Colonic mucosa (tissue), 4 donors: ENCODE measurements at regions not wholly inside any gene's neighbourhood (a gene's known extent, or its start where the extent isn't known, plus 50 kb on each side); places are given as distances from the start of the nearest gene placed in this dataset.

ENCODE experiments used
- DNase-seq: peaks from one replicate; pipeline ENCODE4 v3.0.0-alpha.2; 2020
- H3K27ac ChIP-seq: fragments of 200-600 bp; one replicate; pipeline ENCODE4 v1.8.0; 2021
- H3K27me3 ChIP-seq: fragments of 200-600 bp; one replicate; pipeline ENCODE4 v1.8.0; 2021
- H3K36me3 ChIP-seq: fragments of 200-600 bp; one replicate; pipeline ENCODE4 v1.8.0; 2021
- H3K4me1 ChIP-seq: fragments of 200-600 bp; one replicate; pipeline ENCODE4 v1.8.0; 2021; ENCODE audit warnings: mild to moderate bottlenecking
- H3K4me3 ChIP-seq: fragments of 200-600 bp; one replicate; pipeline ENCODE4 v1.8.0; 2021
- H3K9ac ChIP-seq, 2 donors: one replicate each; pipeline ENCODE4 v1.7.0; 2013; ENCODE audit warnings: control low read depth in 2 of 2, low read depth in 2 of 2, low read length in 2 of 2
- H3K9me3 ChIP-seq: fragments of 200-600 bp; one replicate; pipeline ENCODE4 v1.8.0; 2021
- intact Hi-C: fragments of 100-400 bp; cut with DNase I; formaldehyde crosslinking; loops from one replicate; pipeline ENCODE4 v1.14.1; 2022
- TF ChIP-seq, protein P1 (sequence below): fragments of 200-600 bp; IDR thresholded peaks from one replicate; pipeline ENCODE4 v1.8.0; 2022; ENCODE audit warnings: antibody characterized with exemption, mild to moderate bottlenecking
- donor health status: healthy.
- donor health status: DM: no; HTN: no; CAD: no.
- donor health status: DM: no; HTN: no; CAD: no.

- Histone ChIP-seq H3K27me3 (no peaks in the 10 kb centered on the region), H3K27ac (no peak overlapping the region), H3K4me1 (no peaks in the 10 kb centered on the region), H3K9ac (no peak overlapping the region), H3K4me3 (no peak overlapping the region), H3K9me3 (no peaks in the 10 kb centered on the region), H3K36me3 (no peaks in the 10 kb centered on the region)
- TF ChIP-seq, protein P1, sequence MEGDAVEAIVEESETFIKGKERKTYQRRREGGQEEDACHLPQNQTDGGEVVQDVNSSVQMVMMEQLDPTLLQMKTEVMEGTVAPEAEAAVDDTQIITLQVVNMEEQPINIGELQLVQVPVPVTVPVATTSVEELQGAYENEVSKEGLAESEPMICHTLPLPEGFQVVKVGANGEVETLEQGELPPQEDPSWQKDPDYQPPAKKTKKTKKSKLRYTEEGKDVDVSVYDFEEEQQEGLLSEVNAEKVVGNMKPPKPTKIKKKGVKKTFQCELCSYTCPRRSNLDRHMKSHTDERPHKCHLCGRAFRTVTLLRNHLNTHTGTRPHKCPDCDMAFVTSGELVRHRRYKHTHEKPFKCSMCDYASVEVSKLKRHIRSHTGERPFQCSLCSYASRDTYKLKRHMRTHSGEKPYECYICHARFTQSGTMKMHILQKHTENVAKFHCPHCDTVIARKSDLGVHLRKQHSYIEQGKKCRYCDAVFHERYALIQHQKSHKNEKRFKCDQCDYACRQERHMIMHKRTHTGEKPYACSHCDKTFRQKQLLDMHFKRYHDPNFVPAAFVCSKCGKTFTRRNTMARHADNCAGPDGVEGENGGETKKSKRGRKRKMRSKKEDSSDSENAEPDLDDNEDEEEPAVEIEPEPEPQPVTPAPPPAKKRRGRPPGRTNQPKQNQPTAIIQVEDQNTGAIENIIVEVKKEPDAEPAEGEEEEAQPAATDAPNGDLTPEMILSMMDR: no peak
- DNase-seq: no peak
- intact Hi-C loops: no loop called here
These were observed 104.9 kb upstream of the NOVA1 start for GRCh38 chr14:26702721-26703230.

DNA sequence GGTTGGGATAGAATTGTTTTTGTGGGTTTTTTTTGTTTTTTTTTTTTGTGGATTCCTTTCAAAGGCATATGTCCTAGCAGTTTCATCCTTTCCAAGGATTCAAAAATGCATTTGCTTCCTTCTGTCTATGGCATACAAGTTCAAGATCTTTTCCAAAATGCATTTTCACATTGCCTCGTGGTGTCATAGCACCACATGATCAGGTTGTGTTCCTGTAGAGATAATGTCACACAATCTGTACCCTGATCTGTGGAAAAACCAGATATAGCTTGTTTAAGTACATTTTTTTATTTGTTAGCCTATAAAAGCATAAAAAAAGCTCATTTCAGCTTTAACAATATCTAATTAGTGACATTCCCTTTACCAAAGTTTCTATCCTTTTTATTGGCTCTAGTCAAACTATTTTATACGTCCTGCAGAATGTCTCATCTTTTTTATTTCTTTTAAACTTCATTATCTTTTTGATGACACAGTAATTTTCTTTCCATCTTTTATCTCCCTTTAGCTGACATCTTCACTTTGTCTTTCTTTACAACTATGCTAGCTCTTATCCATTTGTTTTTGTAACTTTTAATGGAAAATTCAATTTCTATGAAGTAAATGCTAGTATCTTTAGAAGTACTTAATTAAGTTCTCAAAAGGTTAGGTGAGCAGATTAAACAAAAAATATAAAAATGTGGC, 106.0 kb upstream of the NOVA1 start:
- TF ChIP-seq, protein P1: no peak
- intact Hi-C loops: no loop called here
- Histone ChIP-seq H3K9me3 (no peaks in the 10 kb centered on the region), H3K9ac (no peak overlapping the region), H3K27me3 (no peaks in the 10 kb centered on the region), H3K4me3 (no peak overlapping the region), H3K4me1 (no peaks in the 10 kb centered on the region), H3K27ac (no peak overlapping the region), H3K36me3 (no peaks in the 10 kb centered on the region)
- DNase-seq: no peak

- H3K9me3 ChIP-seq: no peaks in the 10 kb centered on the region
- H3K4me1 ChIP-seq: no peaks in the 10 kb centered on the region
- intact Hi-C loops: no loop called here
- no peak overlapping the region for H3K27ac ChIP-seq
- H3K4me3 ChIP-seq: no peak overlapping the region
- TF ChIP-seq, protein P1: no peak
- DNase-seq: no peak
- no peaks in the 10 kb centered on the region for H3K27me3 ChIP-seq
- no peaks in the 10 kb centered on the region for H3K36me3 ChIP-seq
- no peak overlapping the region for H3K9ac ChIP-seq
These were observed 109.4 kb upstream of the NOVA1 start for GRCh38 chr14:26707234-26707633.

GRCh38 chr14:26709019-26709418, 111.2 kb upstream of the NOVA1 start:
- Histone ChIP-seq H3K27me3 (no peaks in the 10 kb centered on the region), H3K4me3 (no peak overlapping the region), H3K9me3 (no peaks in the 10 kb centered on the region), H3K9ac (no peak overlapping the region), H3K36me3 (no peaks in the 10 kb centered on the region), H3K4me1 (no peaks in the 10 kb centered on the region), H3K27ac (no peak overlapping the region)
- no peak for DNase-seq
- TF ChIP-seq, protein P1: no peak
- intact Hi-C loops: no loop called here

- Histone ChIP-seq H3K36me3 (no peaks in the 10 kb centered on the region), H3K9me3 (no peaks in the 10 kb centered on the region), H3K27me3 (no peaks in the 10 kb centered on the region), H3K4me1 (no peaks in the 10 kb centered on the region), H3K9ac (no peak overlapping the region), H3K4me3 (no peak overlapping the region), H3K27ac (no peak overlapping the region)
- TF ChIP-seq, protein P1: no peak
- intact Hi-C loops: no loop called here
- DNase-seq: no peak
These were observed 121.7 kb upstream of the NOVA1 start for GRCh38 chr14:26719514-26719913.
